ENCODE measurements at regions not wholly inside any gene's neighbourhood (a gene's known extent, or its start where the extent isn't known, plus 50 kb on each side); places are given as distances from the start of the nearest gene placed in this dataset.
"Not testable (repeated sequence)": the region's sequence is repeated elsewhere in the genome, so short reads cannot be mapped to it uniquely, and the experiment has no call there.

DNA sequence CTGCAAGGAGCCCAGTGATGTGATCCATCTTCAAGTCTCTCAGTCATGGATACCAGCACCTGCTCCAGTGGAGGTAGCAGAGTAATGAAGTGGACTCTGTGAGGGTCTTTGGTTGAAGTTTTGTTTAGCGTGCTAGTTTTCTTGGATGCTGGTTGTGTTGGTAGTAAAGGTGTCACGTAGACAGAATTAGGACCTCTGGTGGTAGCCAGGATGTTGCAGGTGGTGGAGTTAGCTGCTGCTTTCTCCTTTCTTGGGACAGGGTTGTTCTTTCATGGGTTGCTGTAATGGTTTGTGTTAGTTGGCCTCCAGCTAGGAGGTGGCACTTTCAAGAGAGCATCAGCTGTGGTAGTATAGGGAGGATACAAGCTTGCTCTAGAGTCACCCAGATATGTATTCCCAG is 125.2 kb downstream of the ANXA2 start:
- DNase-seq, result no peak

DNA sequence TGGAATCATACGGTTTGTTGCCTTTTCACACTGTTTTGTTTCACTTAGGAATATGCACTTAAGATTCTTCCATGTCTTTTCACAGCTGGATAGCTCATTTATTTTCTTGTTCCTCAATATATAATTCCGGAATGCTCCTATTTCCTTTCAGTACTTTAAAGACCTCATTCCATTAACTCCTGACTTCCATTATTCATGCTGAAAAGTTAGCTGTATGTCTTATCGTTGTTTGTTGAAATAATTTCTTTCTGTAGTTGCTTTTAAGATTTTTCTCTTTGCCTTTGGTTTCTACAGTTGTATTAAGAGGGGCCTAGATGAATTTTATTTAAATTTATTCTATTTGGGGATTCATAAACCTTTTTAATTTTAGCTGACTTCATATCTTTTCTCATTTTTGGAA is 122.2 kb downstream of the ANXA2 start:
- no peak for DNase-seq

GRCh38 chr15:60278879-60279278 is 118.9 kb downstream of the ANXA2 start:
- no peak for DNase-seq

- no peak for DNase-seq
These were observed 117.5 kb downstream of the ANXA2 start for GRCh38 chr15:60280259-60280658.

- no peak for DNase-seq
These were observed 113.8 kb downstream of the ANXA2 start for GRCh38 chr15:60283936-60284335.

GRCh38 chr15:60295901-60296300 is 101.9 kb downstream of the ANXA2 start:
- not testable (repeated sequence) for DNase-seq

- no peak for DNase-seq
These were observed 100.7 kb downstream of the ANXA2 start for GRCh38 chr15:60297047-60297446.

Measured in fibroblast of skin of right biceps (primary cell).